Fibroblast of peridontal ligament (primary cell): ENCODE measurements at regions not wholly inside any gene's neighbourhood (a gene's known extent, or its start where the extent isn't known, plus 50 kb on each side); places are given as distances from the start of the nearest gene placed in this dataset.
A peak's percentile ranks its signal among the peaks of the same experiment; 100 is the strongest.
"Not testable (repeated sequence)": the region's sequence is repeated elsewhere in the genome, so short reads cannot be mapped to it uniquely, and the experiment has no call there.

Experiments
- DNase-seq: peaks from one replicate; pipeline ENCODE4 v3.0.0-alpha.2; 2010; ENCODE audit errors: extremely low read depth

DNA sequence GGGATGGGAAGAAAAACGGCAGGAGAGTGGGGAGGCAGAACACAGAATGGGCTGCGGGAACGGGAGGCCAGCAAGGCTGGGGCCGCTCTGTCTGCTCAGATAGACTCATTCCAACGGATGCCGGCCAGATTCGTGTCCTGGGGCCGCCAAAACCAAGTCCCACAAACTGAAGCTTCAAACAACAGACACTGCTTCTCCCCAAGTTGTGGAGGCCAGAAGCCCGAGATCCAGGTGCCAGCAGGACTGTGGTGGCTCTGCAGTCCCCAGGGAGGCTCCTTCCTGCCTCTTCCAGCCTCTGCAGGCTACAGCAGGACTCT lies 100.6 kb downstream of the ADRA2C start:
- DNase-seq = no peak

DNA sequence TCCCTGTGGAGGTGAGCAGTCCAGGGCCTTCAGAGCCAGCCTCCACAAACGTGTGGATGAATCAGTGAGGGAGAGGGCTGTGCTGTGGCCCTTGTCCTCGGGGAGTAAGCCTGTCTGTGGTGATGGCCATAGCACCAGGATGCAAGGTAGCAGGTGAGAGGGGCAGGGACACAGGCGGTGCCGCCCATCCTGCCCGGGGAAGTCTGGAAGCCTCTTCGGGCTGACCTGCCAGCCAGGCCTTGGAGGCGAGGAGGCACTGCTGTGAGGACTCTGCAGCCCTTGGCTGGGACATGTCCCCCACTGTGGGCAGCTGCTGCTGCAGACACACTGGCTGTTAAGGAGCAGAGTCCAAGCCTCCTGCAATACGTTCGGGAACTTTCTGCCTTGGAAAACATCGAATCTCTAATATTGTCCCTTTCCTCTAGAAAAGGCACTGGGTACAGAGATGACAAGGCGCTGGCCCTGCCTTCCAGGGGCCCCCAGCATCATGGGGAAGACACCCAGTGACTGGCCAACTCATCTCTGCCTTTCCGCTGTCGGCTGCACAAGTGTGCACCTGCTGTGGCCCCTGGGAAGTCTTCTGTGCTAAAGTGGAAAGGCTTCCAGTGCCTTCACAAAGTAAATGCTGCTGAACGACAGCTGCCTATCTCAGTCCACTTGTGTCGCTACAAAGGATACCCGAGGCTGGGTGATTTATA lies 101.4 kb downstream of the ADRA2C start:
- DNase-seq = no peak

DNA sequence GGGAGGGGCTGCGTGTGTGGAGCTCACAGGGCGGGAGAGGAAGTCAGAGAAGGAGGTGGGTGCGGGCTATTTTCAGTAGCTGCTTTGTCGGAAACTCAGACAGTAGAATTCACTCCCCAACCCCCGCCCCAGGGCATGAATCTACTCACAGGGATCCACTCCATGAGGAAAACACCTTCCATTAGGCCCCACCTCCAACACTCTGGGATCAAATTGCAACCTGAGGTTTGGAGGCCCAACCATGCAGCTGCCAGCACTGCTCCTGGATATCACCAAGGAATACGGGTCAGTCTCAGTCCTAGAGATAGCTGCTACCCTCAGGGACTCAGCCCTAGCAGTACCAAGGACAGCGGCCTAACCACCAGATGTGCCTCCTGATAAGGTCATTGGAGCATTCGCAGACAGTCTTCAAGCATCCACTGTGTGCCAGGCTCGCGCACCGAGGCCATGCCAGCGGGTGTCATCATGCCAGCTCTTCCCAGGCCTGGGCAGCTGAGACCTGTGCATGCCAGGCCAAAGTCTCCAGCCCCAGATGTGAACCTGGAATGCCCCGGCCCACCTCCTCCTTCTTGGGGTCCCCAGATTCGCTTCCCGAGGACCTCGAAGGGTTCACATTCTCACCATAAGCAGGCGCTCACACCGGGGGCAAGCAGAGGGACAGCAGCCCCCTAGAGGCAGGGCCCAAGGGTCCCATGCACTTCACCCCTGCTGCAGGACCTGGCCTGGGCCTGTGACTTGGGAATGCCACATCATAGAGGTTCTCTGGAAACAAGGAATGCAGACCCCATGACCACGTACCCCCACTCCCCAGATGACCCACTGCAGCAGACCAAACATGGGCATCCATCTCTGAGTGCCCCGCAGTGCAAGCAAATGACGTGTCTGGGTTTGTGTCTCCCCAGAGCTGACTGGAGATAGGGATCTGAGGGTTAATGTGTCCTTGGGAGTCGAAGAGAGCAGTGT lies 102.3 kb downstream of the ADRA2C start:
- peak; percentile 7 for DNase-seq

DNA sequence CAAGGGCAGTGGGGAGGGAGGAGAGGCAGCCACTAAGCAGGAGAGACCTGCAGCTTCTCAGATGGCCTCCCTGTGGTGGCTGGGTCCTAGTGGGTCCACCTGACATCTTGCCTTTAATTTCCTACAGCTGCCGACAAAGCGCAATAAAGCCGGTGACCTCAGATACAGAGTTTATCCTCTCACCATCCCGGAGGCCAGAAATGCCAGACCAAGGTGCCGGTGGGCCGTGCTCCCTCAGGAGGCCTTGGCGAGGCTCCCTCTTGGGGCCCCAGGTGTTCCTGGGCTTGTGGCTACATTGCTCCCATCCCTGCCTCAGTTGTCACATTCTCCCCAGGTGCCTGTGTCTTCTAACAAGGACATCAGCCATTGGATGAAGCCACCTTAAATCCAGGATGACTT lies 103.0 kb downstream of the ADRA2C start:
- no peak for DNase-seq

DNA sequence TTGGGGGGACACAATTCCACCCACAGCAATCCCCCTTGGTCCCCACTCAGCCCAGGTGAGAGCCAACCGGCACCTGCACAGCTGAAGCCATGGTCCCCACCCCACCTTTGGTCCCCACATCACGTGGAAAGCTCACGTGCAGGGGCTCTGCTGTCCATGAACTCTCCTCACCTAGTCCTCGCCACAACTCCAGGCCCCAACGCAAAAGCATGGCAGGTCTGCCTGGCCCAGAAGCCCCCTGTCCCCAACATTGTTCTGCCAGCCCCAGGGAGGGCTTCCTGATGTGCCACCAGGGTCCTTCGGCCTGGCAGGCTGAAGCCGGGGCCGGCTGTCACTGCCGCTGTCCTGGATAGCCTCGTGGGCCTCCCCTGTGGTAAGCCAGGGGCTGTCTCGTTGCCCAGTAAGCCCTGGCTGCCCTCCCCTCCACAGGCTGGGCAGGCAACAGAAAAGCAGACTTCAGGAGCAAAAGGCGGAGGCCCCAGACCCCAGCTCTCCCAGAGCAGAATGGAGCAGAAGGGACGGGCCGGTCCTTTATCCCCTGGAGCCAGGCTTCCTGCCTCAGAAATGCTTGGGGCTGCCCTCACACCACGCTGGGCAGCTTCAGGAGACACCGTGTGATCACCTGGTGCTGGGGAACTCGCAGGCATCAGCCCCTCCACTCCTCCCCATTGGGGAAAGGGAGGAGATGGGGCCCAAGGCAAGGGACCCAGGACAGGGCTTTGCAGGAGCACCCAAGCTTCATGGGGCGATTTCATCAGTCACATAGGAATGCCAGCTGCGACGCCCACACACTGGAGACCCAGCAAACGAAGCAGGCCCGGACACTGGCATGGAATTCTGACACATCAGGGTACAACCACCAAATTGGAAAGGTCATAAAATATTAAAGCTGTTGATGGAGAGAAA lies 103.7 kb downstream of the ADRA2C start:
- no peak for DNase-seq

DNA sequence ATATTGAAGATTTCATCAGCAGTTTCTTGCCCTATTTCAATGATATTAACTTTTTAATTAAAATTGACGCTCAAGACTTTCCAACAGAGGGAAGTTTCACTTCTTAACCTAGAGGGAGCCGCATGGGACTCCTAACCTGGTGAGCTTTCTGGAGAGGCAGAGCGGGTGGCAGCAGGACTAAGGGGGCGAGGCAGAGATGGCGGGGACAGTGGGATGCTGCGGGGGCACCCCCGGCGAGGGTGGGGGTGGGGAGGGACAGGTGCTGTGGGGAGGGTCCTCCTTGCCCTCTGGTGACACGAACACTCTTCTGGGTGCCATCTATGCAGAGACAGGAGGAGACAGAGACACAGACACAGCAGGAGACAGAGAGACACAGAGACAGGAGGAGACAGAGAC lies 104.4 kb downstream of the ADRA2C start:
- no peak for DNase-seq

DNA sequence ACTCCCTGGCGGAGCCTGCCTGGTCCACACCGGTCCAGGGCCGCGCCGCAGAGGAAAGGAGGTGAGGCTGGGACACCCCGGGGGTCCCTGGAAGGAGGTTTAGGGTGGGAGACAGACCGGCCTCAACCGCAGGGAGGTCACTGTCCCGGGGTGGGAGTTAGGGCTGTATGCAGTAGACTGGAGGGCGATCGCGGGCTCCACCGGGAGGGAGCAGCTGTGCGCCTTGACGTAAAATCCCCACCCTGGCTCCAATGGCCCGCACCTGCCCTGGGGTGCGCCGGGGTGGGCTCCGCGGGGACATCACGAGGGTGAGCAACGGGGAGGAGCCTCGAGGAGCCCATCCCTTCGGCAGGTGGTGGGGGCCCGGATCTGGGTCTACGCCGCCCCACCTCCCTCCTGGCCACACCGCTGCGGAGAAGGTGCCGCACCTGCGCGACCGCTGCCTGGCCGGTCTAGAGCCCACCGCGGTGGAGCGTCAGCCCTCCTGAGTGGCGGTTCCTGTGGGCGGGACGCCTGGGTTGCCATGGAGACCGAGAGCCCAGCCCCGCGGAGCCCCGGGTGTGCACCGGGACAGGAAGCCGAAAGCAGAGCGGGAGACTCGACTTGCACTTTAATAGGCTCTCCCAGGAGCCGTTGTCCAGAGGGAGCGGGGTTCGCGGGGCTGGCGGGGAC lies 105.1 kb downstream of the ADRA2C start:
- no peak for DNase-seq

DNA sequence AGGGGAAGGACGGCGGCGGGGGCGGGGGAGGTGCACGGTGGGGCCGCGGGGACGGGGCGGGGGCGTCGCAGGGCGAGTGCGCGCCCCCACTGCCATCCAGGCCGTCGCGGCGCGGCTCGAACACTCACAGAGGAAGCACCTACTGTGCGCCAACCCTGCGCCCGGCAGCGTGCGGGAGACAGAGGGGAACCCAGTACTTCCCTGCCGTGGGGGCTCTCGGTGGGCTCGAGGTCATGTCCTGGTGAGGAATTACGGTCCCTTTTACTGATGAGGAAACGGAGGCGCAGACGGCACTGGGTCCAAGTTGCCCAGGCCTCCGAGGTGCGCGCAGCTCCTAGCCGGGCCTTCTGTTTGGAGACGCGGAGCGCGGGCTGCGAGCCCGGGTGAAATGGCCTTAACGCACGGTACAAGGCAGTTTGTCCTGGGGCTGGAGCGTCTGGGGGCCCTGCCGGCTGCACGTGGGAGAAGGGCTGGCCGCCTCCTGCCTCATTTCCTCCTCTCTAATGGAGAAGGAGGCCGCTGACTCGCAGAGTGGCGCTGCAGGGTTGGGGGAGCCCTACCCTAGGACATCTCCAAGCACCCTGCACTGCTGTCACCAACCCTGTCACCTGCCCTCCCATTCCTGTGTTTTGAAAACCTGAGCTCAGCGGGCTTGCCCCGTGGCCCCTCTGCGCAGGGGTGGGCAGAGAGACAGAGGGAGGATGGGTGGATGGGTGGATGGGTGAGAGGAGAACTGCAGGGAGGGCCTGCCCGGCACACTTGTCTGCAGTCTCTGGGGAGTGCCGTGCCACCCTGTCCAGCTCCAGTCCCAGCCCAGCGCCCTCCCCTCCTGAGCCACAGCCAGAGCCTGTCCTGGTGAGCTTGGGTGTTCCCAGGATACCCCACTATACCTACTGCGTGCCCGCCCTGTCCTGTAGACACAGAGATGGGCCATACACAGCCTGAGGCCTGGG lies 106.0 kb downstream of the ADRA2C start:
- DNase-seq = no peak

DNA sequence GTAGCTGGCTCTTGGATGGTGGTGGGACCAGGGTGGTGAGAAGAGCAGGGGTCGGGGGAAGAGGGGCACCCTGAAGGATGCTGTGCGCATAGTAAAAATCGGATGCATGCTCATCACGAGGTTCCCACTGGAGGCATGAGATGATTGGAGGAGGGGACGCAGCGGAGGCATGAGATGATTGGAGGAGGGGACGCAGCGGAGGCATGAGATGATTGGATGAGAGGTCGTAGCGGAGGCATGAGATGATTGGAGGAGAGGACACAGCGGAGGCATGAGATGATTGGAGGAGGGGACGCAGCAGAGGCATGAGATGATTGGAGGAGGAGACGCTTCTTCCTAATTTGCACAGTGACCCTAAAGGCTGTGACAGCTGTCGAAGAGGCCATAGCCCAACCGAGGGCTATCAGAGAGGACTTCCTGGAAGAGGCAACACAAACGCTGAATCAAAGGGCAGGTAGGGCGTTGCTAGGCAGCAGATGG lies 106.7 kb downstream of the ADRA2C start:
- DNase-seq = no peak

DNA sequence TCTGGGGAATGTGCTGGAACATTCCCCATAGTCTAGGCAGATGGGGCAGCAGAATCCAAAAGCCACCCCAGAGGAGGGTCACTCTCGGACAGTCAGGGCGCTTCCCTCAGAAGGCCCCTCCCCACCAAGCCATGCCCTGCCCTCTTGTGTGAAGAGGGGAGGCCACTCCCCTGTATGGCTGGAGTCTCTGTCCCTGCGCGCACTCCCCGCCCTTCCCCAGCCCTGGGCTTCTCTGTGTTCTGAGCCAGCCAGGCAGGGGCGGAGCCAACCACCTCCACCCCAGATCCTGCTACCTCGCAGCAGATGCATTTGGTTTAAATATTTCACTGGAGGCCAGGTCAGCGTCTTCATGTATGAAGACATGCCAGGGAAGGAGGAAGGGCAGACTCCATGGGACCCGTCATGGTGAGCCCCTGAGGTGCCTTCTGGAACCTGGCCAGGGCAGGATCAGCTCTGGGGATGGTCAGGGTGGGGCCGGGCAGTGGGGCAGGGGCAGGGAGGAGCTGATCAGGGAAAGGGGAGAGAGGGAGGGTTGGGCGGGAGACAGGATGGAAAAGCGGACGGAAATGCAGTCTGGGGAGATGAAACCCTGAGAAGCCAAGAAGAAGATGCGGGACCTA lies 107.3 kb downstream of the ADRA2C start:
- DNase-seq = no peak

DNA sequence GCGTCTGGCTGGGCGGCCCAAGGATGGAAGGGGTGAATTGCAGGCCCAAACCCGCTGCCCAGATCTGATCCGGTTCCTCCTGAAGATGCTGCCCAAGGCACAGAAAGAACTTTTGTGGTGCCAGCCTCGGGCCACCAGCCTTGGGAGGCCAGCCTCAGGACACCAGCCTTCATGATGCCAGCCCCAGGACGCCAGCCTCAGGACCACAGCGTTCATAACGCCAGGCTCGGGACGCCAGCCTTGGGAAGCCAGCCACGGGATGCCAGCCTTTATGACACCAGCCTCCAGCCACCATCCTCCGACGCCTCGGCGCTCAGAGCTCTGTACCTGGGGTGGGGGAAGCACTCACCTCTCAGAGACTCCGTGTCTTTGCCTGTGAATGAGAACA lies 107.8 kb downstream of the ADRA2C start:
- DNase-seq = no peak

DNA sequence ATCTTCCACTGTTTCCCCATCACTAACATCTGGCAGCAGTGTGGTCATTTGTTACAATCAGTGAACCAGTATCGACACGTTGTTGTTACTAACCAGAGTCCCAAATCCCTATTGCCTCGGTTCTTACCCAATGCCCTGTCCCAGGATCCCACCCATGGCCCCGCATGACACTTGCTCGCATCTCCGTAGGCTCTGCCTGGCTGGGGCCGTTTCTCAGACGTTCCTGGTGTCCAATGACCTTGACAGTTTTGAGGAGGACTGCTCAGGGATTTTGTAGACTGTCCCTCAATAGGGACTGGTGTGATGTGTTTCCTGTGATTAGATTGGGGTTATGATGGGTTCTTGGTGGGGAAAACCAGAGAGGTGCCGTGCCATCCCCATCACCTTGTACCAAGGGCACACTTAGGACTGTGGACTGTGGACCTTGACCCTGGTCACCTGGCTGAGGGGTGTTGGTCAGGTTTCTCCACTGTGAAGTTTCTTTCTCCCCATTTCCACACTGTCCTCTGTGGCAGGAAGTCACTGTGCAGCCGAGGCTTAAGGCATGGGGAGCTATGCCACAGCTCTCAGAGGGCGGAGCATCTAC lies 108.4 kb downstream of the ADRA2C start:
- DNase-seq = no peak

DNA sequence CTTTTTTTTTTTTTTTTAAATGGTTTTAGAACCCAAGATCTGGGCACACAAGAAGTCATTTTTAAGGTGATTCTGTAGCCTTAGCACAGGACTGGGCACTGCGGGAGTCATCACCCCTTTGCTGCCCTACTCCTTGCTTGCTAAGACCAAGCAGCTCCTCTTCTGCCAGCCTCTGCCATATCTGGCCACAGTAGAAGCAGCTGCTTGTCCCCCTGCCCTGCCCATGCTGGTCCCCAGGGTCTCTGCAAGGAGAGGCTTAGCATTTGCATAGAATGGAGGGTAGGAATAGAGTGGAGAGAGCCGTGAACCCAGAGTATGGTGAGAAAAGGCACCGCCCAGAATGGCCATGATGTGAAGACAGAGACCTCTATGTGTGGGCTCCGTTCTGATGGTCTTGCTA lies 109.3 kb downstream of the ADRA2C start:
- DNase-seq = no peak

DNA sequence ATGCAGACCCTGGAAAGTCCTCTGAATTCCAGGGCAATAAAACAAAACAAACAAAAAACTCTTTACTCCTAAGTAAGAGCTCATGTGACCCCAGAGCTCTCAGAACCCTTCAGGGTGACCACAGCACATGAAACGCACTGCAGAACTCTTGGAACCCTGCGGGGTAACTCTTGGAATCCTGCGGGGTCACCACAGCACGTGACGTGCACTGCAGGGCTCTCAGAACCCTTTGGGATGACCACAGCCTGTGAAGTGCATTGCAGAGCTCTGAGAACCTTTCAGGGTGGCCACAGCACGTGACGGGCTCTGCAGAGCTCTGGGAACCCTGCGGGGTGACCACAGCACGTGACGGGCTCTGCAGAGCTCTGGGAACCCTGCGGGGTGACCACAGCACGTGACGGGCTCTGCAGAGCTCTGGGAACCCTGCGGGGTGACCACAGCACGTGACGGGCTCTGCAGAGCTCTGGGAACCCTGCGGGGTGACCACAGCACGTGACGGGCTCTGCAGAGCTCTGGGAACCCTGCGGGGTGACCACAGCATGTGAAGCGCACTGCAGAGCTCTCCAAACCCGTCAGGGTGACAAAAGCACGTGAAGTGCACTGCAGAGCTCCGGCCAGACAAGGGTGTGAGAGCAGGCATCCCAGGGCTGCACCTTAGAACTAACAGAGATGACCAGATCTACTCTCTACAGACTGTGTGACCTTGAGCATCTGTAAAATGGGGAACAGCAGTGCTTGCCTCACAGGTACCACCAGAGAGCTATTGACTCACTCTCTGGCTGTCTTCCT lies 110.1 kb downstream of the ADRA2C start:
- not testable (repeated sequence) for DNase-seq

DNA sequence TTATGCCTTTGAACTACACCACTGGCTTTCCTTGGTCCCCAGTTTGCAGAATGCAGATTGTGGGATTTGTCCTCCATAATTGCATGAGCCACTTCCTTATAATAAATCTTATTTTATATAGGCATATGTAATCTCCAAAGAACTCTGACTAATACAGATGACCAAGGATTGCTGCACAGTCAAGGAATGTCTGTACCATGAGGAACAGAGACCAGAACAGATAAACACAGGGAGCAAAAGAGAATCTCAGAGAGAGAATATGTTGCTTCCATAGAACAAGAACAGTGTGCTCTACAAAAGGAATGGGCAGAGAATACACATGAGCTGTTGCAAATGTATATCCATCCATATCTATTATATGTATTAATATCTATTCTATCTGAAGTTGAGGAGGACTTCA lies 111.1 kb downstream of the ADRA2C start:
- DNase-seq = no peak

DNA sequence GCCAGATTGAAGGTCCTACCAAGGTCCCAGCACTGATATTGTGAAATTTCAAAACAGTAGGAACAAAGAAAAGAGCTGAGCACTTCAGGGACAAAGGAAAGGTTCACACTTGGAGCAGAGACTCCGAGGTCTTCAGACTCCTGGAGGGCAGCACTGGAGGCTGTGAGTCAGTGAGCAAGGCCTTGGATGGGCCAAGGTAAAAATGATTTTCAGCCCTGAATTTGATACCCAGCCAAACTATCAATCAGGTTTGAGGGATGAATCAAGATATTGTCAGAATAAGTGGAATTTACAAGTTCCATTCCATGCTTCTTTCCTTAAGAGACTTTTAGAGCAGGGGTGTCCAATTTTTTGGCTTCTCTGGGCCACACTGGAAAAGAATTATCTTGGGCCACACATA lies 111.7 kb downstream of the ADRA2C start:
- DNase-seq = no peak

DNA sequence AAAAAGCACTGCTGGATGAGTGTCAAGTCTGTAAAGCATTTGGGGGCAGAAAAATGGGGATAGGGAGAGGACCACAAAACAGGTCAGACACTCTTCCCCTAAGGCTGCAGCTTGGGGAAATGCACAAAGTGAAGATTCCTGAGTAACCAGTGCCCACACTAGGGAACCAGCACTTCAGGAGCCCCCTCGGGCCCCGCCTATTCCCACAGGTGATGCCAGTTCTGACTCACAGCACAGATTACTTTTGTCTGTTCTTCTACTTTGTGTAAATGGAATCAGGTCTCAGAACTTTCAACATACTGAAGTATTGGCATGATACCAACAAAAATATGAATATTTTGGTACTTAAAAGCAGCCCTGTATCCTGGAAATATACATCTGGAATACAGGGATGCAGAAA lies 112.5 kb downstream of the ADRA2C start:
- peak; percentile 6 for DNase-seq

DNA sequence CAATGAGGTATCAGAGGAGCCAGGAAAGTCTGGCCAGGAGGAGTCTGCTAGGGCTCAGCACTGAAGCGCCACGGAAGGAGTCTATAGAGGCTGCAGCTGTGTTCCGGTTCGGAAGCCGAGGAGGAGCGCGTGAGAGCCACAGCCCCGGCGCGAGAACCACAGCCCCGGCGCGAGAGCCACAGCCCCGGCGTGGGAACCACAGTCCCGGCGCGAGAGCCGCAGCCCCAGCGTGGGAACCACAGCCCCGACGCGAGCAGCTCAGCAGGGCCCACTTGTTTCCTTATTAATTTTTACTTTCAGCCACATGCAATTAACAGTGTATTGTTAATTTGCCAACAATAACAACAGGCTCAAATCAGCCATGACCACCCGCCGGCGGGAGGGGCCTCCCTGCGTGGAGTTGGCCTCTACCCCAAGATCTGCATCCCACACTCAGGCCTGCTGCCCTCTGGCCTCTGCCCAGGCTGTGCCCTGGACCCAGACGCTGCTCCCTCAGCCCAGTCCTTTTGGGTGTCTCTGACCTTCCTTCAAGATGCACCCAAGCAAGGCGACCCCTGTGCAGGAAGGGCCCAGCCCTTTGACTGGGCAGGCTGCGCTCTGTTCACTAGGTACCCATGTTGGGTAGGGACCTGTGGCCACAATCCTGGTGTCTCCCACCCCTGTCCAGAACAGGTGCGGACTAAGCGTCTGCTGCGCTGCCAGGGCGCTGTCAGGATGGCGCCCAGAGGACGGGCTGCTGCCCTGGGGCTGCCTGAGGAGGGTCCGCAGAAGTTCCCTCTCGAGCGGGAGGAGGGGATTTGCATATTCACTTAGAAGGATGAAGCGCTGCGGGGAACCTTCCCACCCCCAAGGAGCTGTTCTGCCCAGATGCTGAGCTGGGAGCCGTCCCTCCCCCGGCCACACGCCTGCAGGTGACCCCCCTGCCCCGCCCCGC lies 113.8 kb downstream of the ADRA2C start:
- no peak for DNase-seq
